Gastroesophageal sphincter (tissue), 3 donors: ENCODE measurements at regions not wholly inside any gene's neighbourhood (a gene's known extent, or its start where the extent isn't known, plus 50 kb on each side); places are given as distances from the start of the nearest gene placed in this dataset.

Source experiments
- EP300 ChIP-seq: sonication (generic); formaldehyde crosslinking; IDR thresholded peaks from one replicate; pipeline ENCODE4 v1.6.1; 2017; ENCODE audit warnings: antibody characterized with exemption, mild to moderate bottlenecking
- POLR2A ChIP-seq, 2 donors: fragments of 450-650 bp; IDR thresholded peaks; one replicate each; pipeline ENCODE4 v1.6.1; 2017; ENCODE audit warnings: antibody characterized with exemption in 2 of 2, mild to moderate bottlenecking in 2 of 2, moderate library complexity in 1 of 2
- POLR2AphosphoS5 ChIP-seq: sonication (generic); formaldehyde crosslinking; IDR thresholded peaks from one replicate; pipeline ENCODE4 v1.6.1; 2017; ENCODE audit warnings: antibody characterized with exemption
- TF ChIP-seq, protein P1 (sequence below), 4 experiments: fragments of 200-600 bp in 2 of 4; fragments of 450-650 bp in 2 of 4; sonication (generic) in 1 of 4; IDR thresholded peaks; one replicate each; pipeline ENCODE4 v1.5.1; 2017 to 2019; ENCODE audit warnings: antibody characterized with exemption in 4 of 4, mild to moderate bottlenecking in 2 of 4, moderate library complexity in 2 of 4

DNA sequence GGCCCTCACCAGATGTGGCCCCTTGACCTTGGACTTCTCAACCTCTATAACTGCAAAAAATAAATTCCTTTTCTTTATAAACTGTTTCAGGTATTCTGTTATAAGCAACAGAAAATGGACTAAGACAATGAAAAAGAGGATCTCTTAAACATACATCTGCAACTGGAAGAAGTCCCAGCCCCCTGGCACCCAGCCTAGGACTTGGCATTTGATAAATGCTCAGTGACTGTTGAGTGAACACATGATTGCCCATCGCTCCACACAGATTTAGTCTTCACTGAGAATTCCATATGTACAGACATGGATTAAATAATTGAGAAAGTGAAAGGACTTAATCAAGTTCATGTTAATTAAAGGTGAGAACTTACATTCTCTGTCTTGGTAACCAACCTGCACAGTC lies 344.9 kb upstream of the RUNX1 start:
- TF ChIP-seq EP300 (no peak), POLR2A (IDR thresholded peaks at IDR 0.05) (no peak), POLR2AphosphoS5 (no peak)
- TF ChIP-seq, protein P1, sequence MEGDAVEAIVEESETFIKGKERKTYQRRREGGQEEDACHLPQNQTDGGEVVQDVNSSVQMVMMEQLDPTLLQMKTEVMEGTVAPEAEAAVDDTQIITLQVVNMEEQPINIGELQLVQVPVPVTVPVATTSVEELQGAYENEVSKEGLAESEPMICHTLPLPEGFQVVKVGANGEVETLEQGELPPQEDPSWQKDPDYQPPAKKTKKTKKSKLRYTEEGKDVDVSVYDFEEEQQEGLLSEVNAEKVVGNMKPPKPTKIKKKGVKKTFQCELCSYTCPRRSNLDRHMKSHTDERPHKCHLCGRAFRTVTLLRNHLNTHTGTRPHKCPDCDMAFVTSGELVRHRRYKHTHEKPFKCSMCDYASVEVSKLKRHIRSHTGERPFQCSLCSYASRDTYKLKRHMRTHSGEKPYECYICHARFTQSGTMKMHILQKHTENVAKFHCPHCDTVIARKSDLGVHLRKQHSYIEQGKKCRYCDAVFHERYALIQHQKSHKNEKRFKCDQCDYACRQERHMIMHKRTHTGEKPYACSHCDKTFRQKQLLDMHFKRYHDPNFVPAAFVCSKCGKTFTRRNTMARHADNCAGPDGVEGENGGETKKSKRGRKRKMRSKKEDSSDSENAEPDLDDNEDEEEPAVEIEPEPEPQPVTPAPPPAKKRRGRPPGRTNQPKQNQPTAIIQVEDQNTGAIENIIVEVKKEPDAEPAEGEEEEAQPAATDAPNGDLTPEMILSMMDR (IDR thresholded peaks at IDR 0.05), result no peak
